Gastrocnemius medialis (tissue), 4 donors: ENCODE measurements at regions not wholly inside any gene's neighbourhood (a gene's known extent, or its start where the extent isn't known, plus 50 kb on each side); places are given as distances from the start of the nearest gene placed in this dataset.

Source experiments
- CTCF ChIP-seq, 5 experiments: fragments of 450-650 bp in 3 of 5; fragments of 200-600 bp in 2 of 5; sonication (generic) in 2 of 5; IDR thresholded peaks in 4 of 5; conservative IDR thresholded peaks in 1 of 5; 1 replicate in 4 of 5; 2 replicates in 1 of 5; pipeline ENCODE4 v1.5.1; 2016 to 2019; ENCODE audit warnings: antibody characterized with exemption in 5 of 5, mild to moderate bottlenecking in 3 of 5, moderate library complexity in 3 of 5
- POLR2A ChIP-seq, 2 donors: fragments of 450-650 bp; IDR thresholded peaks; one replicate each; pipeline ENCODE4 v1.6.1; 2017; ENCODE audit warnings: antibody characterized with exemption in 2 of 2, mild to moderate bottlenecking in 2 of 2, moderate library complexity in 2 of 2

- TF ChIP-seq CTCF (IDR thresholded peaks at IDR 0.05 in 4 of 5, conservative IDR thresholded peaks at IDR 0.05 in 1 of 5) (no peak), POLR2A (IDR thresholded peaks at IDR 0.05) (no peak)
Measured at GRCh38 chr11:112541140-112542046, 280.7 kb upstream of the PLET1 start.
